Fibroblast of skin of back (primary cell): ENCODE measurements at regions not wholly inside any gene's neighbourhood (a gene's known extent, or its start where the extent isn't known, plus 50 kb on each side); places are given as distances from the start of the nearest gene placed in this dataset.
A peak's percentile ranks its signal among the peaks of the same experiment; 100 is the strongest.

ENCODE experiments used
- DNase-seq: peaks from one replicate; pipeline ENCODE4 v3.0.0-alpha.2; 2013

DNA sequence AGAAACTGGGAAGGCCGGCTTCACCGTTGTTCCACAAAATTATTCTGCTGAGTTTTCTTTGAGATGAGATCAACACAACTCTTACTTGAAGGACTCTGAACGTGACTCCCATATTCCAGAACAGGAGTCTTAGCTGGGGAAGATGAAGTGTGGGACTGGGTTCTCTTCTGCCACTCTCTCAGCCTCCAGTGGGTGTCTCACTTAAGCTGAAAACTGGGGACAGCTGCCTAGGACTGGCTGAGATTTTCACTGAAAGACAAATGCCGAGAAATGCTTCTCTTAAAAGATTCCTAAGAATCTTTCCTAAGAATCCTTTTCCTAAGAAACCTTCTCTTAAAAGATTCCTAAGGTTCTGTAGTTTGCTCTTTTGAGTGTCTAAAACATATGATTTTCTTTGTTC, 156.6 kb upstream of the LHCGR start:
- no peak for DNase-seq

DNA sequence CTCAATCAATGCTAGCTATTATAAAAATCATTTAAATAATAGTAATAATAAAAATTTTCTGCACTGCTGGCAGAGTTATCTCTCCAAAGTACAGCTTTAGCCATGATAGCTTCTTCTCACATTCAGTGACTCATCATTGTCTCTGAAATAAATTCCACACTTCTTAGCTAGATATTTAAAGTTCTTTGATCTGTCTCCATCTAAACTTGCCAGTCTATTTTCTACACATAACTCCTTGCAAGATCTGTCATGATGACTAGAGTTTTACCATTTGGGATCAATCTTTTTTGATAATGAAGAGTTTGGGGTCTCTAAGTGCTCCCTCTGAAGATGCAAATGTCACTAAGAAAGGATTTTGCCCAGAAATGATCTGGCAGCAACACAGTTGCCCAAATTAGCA, 155.4 kb upstream of the LHCGR start:
- DNase-seq, result peak; percentile 35

DNA sequence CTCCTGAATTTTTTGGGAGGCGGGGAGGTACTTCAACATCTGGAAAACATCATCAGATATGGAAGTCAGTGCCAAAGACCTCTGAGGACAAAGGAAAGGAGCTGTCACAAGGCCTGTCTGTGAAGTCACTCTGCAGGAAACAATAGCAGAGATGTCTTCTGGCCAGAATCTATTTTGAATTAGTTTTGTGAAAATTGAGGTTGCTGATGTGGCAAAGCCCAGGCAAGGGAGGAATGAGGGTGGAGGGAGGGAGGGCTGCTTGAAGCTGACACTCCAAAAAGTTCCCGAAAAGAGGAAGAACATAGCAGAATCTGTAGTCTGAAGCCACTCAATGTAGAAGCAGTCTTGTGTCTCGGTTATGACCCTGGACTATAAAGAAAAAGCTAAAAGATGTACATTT, 151.1 kb upstream of the LHCGR start:
- no peak for DNase-seq

DNA sequence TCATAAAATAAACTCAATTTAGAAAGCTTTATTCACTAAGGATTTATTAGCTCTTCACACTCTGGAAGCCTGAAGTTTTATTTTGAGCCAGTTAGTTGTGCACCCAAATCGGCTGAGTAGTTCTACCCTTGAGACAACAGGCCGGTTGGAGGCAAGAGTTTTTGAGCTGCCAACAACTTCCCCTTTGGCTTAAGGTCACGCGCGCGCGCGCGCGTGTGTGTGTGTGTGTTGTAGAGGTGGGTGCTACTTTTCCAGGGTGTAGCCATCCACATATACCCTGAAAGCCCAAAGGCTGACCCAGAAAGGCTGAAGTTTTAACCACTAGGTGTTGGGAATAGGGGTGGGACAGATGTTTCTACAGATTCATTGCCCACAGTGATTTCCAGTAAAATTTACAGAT, 150.2 kb upstream of the LHCGR start:
- no peak for DNase-seq

DNA sequence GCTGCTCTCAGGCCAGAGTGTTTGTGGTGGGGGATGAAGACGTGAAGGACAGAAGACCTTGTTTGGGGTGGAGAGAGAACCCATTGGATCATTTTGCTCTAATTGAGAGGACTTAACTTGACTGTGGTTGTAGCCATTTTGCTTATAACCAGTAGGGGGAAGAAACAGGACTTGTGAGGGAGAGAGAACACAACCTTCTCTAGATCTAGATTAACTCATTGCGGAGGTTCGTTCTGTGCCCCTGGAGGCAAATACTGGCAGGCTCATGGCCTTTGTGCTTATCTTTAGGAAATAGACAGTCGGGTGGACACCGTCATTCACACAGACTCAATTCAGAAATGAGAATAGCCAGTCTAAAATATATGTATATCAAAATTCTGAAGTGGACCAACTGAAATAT, 147.0 kb upstream of the LHCGR start:
- no peak for DNase-seq

DNA sequence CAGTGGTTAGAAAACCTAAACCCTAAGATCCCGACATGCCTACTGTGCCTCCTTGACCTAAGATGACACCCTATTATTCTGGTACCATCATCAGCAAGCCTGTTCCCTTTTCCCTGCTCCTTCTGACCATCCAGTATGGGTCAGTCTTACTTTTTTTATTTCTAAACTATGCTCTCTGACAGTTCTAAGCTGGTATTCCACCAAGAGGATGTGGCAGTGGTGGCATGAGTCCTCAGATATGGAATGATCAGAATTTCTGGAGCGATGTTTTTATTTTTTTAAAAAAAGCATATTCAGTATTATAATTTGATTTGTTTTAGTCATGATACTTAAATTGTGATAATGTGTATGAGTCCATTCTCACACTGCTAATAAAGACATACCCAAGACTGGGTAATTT, 145.9 kb upstream of the LHCGR start:
- peak; percentile 86 for DNase-seq

DNA sequence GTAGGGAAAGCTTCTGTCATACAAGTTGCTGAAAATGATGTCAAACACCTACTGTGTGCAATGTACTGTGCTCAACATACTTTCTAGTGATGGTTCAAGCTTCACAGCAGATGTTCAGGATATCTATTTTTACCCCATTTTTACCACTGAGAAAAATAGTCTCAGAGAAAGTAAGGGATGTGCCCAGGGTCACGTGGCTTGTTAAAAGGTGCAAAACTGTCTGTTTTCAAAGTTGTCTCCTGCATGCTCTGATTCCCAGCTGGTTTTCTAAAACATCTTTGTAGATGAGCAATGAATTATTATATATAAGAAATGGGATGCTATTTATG, 145.5 kb upstream of the LHCGR start:
- no peak for DNase-seq

DNA sequence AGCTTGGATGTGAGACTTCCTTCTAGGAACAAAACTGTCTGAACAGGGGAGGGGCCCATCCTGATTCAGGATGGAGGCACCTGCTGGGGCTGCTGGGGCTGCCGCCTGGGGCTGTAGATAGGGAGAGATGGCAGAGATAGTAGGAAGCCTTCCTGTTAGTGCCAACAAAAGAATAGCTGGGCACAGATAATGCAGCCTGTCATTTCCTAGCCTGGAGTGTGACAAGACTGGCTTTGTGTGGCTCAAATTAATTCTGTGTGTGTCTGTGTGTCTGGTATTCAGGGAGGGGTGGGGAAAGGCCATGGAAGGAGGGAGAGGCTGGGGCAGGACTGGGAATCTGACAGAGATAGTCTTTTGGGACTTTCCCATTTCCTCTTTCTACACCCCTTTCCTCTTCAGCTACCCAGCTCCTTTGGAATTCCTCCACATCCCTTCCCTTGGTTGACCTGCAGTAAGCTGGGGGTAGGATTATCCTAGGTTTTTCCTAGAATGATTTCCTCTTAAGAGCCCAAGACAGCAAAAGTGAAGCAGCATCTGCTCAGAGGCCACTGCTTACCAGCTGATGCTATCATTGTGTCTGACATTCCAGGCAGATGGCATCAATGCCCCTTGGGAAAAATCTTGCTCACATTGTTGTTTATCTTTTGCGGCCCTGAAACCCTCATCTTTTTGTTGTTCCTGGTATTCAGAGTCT, 144.9 kb upstream of the LHCGR start:
- DNase-seq, result peak; percentile 98

DNA sequence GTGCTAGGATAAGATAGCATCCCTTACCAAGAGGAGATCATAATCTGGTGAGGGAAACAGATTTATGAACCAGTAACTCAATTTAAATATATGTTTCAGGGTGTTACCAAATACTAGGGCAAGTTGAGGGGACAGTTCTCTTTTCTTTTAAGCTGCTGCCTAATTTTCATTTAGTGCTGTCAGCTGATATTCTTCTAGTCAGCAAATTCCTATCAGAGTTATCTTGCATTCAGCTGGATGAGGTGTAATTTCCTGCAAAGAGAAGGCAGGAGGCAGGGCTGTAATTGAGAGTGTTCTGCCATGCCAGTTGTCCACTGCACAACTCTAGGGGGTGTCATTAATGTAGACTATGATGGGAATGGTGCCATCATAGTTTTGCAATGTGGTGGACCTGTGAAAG, 141.3 kb upstream of the LHCGR start:
- no peak for DNase-seq

DNA sequence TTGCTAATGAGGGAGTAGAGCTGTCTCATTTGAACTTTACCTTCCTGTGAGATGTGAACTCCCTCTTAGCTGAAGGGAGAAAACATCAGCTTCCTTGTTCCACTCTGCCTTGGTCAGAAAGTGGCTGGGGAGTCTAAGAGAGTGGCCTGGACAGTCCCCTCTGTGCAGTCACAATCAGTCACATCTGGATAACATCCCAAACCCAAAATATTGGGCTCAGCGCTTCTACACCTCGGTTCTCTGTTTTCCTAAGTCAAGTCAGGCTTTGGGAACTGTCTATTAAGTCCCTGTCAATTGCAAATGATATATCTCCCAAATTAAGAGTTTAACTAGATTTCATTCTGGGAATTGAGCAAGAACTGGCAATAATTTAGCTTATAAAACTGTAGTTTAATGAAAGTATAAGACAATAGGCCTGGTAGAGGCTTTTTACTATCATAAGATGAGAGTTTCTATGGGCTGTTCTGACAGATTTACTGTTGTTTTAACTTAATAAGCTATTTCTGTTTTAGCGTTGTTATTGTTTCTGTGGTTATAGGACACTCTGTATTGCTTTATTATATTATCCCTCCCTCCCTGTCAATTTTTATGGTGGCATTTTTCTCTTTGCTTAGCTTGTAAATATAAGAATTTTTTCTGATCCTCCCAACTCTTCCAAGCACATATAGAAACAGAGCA, 135.1 kb upstream of the LHCGR start:
- no peak for DNase-seq

DNA sequence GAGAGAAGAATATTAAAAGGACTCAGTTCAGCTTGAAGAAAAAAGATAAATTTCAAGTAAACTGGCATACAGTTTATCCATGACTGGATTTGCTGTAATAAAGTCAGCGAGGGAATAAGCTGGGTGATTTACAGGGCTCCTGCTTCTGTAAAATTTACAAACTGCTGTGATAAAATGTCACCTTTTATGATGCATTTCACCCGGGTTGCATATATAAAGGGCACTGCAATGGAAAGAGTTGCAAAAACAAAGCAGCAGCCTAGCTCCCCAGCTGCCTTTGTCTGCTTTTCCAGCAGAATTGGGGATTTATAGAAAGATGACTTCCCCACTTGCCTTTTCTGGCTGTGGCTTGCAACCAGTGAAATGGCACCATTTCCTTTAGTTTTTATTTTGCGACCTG, 132.5 kb upstream of the LHCGR start:
- DNase-seq, result no peak

DNA sequence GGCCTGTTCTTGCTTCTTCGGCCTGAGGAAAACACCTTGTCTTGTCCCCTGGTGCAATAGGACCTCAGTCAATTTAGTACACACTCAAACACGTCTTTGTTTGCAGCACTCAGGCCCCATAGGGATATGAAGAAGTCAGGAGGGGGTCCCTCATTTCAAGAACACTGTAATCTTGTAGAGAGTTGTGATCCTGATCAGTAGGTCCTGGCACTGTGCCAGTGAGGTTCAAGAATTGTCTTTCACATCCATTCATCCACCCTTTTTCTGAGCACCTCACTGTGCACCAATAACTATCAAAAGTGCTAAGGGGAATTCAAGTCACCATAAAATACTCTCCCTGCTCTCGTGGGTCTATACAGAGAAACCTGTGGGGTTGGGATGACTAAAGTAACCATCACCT, 131.4 kb upstream of the LHCGR start:
- DNase-seq, result no peak

DNA sequence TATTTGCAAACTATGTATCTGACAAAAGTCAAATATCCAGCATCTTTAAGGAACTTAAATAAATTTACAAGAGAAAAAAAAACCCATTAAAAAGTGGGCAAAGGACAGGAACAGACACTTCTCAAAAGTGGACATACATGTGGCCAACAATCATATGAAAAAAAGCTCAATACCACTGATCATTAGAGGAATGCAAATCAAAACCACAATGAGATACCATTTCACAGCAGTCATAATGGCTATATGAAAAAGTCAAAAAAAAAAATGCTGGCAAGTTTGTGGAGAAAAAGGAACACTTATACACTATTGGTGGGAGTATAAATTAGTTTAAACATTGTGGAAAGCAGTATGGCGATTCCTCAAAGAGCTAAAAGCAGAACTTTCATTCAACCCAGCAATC, 130.3 kb upstream of the LHCGR start:
- DNase-seq, result peak; percentile 62

DNA sequence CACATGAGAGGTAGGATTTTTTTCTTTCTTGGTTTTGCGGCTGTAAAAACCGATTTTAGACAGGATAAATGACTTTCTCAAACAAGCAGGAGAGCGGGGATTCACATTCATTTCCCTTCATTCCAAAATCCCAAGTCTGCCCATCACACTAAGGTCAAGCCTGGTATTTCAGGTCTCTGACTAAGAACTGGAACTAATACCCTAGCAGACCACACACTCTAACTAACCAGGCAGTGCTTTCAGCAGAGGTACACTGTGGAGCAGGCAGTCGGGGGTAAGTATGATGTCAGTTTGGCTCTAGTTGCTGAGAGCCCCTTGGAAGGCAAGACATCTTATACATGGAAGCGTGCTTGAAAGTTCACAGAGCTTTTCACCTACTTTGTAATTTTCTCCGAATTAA, 128.1 kb upstream of the LHCGR start:
- no peak for DNase-seq

DNA sequence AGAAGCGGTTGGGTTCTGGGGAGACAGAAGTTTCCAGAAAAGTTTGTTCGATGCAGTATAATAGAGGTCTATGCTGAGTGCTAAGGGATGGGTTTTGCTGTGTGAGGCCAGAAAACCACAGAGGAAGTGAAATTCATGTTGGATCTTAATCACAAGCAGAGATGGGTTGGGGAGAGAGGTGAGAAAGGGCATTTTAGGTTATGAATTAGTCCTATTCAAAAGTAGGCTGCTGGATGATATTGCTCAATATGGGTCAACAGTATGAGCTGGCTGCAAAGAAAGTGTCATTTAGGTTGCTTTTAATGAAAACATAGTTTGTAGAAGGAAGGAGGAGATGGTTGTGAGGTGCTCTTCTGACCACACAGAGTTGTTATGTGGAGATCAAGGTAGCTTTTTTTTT, 118.8 kb upstream of the LHCGR start:
- no peak for DNase-seq

DNA sequence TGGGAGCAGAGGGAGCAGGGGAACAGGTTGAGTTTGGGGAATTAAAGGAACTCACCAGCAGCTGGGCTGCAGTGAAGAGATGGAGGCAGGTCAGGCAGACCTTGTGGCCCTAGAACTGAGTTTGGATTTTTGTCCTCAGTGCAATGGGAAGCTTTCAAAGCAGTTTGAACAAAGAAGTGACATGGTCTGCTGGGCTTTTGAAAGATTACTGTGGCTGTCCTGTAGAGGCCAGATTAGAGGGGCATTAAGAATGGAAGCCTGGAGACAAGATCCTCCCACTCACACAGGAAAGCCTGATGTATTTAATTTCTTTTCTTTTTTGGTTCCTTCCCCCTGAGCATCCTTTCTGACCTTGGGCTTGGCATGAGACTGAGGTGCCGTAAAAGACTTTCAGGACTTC, 118.1 kb upstream of the LHCGR start:
- DNase-seq, result no peak

DNA sequence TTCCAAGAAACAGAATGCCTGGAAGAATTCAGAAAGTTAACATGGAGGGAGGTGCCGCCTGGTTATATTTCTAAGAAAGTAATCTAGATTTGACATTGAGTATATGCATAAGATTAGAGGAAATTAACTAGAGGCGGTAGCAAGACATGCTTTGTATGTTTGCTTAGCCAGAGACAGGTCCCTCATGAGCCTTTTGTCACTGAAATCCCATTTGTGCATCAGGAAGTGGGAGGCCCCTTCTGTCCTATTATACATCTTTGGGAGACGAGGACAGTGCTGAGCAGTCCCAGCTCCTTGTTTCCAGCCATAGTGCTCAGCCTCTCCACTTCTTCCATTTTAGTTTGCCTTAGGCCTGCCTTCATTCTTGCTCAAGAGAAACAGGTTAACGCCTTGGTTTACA, 115.4 kb upstream of the LHCGR start:
- DNase-seq, result no peak

DNA sequence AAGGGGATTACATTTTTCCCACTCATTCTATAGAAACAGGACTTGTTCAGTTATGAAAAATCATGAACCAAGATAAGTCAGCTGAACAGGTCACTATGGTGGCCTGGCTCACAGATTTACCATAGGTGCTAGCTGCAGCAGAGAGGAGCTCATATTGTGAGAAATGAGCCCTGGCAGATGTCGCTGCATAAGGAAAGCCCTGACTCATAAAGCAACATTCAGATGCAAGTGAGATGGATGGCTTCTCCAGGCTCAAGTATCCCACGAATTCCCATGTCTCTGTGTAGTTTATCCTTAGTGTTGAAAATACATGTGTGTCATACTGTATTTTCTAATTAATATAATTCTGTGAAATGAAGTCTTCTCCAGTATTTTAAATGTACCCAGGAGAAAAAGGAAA, 115.0 kb upstream of the LHCGR start:
- peak; percentile 32 for DNase-seq

DNA sequence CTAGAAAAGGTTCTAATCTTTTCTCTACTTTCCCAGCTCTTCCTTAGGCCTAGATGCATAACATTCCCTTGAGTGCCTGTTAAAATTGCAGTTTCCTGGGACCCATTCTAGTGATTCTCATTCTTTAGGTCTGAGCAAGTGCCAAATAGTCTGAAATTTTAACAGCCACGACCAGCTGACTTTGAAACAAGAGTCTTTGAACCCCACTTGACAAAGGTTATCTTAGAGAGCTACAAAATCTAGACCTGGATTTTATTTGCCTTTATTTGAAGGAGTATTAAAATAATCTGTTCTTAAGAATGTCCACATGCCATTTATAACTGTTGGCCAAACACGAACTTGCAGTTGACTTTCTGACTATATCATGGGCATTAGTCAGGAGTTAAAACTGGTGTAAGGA, 110.2 kb upstream of the LHCGR start:
- DNase-seq, result no peak

DNA sequence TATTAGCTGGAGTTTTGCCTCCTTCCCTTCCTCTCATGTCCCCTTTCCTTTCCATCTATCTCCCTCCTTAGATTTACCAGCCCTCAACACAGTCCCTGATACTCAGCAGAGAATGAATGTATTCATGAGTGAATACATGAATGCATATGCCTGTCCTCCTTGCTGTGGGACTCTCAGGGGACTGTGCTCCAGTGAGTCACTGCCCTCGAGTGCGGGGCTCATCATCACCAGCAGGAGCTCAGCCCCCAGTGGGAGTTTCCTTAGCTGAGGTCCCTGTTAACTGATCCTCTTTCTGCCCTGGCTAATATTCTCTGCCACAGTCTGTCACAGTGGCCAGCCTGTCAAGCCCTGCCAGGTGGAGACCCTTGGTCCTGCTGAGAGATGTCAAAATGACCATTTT, 104.9 kb upstream of the LHCGR start:
- peak; percentile 82 for DNase-seq

DNA sequence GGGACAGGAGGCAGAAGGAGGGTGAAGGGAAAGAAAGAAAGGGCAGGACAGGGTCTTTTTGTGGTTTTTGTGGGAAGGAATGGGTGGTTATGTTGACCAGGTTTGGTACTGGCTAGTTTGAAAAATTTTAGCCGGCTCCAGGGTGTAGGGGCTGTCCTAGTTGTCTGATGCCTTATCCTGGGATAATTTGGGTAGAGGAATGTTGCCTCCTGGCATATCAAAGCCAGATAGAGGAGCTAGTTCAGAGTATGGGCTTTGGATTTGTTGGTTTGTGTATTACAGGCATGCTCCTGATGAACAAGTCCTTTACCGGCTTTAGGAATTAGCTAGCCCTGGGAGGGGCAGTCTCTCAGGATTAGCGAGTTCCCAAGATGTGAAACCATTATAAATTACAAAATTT, 101.1 kb upstream of the LHCGR start:
- DNase-seq, result no peak

DNA sequence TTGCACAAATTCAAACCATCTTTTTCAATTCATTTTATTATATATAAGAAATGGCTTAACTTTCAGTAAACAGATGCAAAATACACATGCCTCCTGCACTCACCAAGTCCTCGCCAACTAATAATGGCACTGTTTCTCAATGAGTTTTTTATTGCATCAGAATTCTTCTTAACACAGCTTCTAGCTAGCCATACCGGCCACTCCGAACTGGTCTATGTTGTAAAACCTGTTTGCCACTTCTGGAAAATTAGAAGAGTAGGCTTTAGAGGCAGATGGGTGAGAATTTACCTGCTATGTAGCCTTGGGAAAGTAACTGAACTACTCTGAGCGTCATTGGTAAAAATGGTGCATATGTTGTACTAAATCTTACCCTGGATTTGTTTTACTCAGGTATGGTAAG, 100.6 kb upstream of the LHCGR start:
- no peak for DNase-seq

DNA sequence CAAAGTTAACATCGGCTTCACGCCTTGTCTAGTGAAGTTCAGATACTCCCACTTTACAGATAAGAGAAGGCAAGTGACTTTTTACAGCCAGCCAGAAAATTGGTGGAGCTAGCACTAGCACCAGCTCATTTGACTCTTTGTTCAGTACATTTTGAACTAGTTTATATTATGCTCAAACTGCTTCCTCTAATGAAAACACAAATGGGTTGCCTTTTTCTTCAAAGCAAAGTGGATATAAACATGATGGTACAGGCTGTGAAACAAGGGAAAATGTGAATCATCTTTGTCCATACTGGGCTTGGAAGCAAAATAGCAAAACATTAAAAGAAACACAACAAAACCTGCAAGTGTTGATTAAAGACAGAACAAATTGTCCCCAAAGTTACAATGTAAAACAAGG, 99.6 kb upstream of the LHCGR start:
- no peak for DNase-seq

DNA sequence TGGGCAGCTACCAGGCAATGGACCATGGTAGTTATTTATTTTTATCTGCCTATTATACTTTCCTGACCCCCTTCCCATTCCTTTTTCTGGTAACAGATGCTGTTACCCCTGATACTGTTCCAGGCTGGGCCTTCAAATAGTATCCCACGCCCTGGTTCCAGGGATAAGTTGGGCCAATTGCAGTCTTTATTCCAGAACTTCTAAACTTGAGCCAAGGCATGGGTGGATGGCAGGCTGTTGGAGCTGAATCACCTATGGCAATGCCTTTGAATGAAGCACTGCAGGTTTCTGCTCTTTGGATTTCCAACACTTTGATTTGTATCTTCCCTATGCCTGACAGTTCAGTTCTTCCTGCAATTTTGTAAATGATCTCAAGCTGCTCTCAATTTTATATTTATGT, 99.2 kb upstream of the LHCGR start:
- DNase-seq, result no peak

DNA sequence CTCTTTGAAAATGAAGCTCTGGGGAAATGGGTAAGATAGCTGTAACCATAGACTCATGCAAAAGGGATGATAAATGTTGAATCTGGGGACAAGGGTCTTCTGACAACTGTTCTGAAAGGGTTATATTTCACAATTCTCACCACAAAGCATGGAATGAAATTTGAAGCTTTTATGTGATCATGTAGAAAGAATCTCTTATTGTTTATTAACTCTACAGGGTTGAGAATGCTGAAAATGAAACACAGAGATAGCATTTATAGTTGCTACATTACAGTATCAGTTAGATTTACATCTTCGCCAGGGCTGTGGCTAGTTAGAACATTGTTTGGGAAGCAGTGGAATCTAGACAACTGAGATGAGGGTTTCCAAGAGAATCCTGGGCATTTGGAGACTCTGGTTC, 97.4 kb upstream of the LHCGR start:
- DNase-seq, result peak; percentile 93
